Gastroesophageal sphincter (tissue), 3 donors: ENCODE measurements at regions not wholly inside any gene's neighbourhood (a gene's known extent, or its start where the extent isn't known, plus 50 kb on each side); places are given as distances from the start of the nearest gene placed in this dataset.

Experiments
- POLR2AphosphoS5 ChIP-seq: sonication (generic); formaldehyde crosslinking; IDR thresholded peaks from one replicate; pipeline ENCODE4 v1.6.1; 2017; ENCODE audit warnings: antibody characterized with exemption
- TF ChIP-seq, protein P1 (sequence below), 4 experiments: fragments of 200-600 bp in 2 of 4; fragments of 450-650 bp in 2 of 4; sonication (generic) in 1 of 4; IDR thresholded peaks; one replicate each; pipeline ENCODE4 v1.5.1; 2017 to 2019; ENCODE audit warnings: antibody characterized with exemption in 4 of 4, mild to moderate bottlenecking in 2 of 4, moderate library complexity in 2 of 4

DNA sequence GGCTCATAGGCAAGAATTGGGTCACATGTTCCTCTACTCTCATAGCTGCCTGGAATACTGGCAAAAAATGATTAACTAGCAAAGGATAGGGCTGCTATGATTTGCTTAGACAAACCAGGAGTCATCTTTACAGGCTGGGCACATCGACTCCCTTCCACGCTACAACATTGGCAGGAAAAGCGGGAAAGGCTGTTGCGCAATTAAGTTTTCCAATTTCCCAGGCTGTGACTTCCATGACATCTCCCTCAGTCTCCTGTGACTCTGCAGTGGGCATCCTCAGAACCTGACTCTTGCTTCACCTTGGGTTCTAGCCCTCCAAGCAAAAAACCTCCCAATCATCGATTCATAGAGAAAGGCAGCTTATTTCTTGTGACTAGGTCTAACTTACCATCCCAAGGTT, 184.5 kb upstream of the E2F7 start:
- TF ChIP-seq, protein P1, sequence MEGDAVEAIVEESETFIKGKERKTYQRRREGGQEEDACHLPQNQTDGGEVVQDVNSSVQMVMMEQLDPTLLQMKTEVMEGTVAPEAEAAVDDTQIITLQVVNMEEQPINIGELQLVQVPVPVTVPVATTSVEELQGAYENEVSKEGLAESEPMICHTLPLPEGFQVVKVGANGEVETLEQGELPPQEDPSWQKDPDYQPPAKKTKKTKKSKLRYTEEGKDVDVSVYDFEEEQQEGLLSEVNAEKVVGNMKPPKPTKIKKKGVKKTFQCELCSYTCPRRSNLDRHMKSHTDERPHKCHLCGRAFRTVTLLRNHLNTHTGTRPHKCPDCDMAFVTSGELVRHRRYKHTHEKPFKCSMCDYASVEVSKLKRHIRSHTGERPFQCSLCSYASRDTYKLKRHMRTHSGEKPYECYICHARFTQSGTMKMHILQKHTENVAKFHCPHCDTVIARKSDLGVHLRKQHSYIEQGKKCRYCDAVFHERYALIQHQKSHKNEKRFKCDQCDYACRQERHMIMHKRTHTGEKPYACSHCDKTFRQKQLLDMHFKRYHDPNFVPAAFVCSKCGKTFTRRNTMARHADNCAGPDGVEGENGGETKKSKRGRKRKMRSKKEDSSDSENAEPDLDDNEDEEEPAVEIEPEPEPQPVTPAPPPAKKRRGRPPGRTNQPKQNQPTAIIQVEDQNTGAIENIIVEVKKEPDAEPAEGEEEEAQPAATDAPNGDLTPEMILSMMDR (IDR thresholded peaks at IDR 0.05): no peak
- no peak for TF ChIP-seq POLR2AphosphoS5
